M059J (cell line): ENCODE measurements at regions not wholly inside any gene's neighbourhood (a gene's known extent, or its start where the extent isn't known, plus 50 kb on each side); places are given as distances from the start of the nearest gene placed in this dataset.

Source experiments
- DNase-seq: peaks from one replicate; pipeline ENCODE4 v3.0.0-alpha.2; 2012; ENCODE audit warnings: low read depth

DNA sequence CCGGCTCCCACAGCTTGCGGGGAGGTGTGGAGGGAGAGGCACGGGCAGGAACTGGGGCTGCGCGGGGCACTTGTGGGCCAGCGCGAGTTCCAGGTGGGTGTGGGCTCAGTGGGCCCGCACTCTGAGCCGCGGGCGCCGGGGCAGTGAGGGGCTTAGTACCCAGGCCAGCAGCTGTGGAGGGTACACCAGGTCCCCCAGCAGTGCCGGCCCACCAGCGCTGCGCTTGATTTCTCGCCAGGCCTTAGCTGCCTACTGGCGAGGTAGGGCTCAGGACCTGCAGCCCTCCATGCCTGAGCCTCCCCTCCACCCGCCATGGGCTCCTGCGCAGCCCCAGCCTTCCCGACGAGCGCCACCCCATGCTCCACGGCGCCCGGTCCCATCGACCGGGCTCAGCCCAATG is 337.9 kb upstream of the ACVR2A start:
- DNase-seq: no peak

DNA sequence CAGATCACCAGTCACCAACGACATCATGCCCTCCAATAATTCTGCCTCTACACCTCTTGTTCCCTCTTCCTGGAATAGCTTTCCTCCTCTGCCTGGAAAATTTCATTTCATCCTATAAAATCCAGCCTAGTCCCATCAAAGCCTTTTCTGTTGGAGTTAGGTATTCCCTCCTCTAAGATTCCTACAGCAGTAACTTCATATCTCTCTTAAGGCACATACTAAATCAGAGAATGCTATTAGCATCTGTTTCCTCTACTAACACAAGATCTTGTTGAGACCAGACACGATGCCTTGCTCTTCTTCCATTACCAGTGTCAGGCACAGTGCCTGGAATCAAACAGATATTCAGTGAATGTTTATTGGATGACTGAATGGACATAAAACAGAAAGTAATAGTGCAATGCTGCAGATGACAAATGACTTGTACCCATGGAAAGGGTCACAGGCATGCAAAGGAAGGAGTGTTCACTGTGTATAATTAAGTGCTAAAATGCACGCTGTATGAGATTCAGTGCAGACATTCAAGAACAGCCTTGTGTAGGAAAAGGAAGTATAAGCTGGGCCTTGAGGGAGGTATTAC is 342.0 kb upstream of the ACVR2A start:
- DNase-seq: no peak

DNA sequence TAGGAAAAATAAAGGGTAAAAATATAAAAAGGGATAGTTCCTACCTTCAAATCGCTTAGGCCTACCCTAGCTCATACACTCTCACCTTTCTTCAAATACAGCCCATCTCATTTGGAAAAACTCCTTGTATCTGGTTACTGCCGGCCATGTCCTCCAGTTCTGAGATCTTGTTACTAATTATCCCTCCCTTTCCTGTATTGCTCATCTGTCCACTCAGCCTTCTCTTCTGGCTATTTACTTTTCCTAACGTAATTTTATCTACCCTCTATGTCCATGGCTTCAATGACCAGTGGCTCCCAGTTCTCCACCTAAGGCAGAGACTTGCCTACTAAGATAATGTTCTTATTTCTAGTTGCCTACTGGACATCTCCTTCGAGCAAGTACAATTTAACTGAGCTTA is 342.9 kb upstream of the ACVR2A start:
- no peak for DNase-seq

DNA sequence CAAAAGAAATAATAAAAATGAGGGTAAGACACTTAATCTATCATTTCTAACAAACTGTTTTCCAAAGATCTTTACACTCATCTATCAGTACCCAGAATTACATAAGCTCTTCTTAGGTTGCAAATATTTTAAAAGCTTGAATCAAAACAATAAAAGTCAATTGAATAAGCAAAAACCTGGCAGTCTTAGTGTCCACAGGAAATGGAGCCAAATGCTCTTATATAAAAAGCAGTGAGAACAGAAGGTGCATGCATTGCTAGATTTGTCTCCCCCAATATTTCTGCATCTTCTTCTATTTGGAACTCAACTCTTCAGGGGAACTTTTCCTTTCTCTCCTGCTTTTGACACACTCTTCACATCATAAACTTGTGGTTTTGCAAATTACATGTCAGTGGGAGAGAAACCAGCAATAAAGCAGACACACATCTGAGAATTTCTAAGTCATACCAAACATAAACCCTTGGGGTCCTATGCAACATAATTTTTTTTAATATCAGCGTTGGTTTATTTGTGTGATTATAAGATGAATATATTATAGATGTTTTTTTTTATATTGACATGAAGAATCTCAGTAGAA is 343.9 kb upstream of the ACVR2A start:
- DNase-seq: no peak

DNA sequence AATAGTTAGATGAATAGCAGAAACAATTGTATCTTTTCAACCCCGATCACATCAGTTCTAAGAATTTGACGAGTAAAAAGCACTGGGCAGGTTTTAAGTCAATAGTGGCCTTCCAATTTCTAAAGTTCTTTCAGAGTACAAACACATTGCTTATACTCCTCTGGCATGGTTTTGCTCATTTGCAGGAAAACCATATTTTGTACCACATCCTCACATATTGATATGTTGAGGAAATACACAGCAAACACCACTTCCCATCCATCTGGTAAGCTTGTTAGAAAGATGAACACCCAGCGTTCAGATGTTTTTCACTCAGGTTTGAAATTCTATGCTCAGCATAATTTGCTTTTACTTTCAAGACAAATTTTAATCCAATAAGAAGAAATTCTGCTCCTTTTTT is 344.6 kb upstream of the ACVR2A start:
- DNase-seq: no peak

DNA sequence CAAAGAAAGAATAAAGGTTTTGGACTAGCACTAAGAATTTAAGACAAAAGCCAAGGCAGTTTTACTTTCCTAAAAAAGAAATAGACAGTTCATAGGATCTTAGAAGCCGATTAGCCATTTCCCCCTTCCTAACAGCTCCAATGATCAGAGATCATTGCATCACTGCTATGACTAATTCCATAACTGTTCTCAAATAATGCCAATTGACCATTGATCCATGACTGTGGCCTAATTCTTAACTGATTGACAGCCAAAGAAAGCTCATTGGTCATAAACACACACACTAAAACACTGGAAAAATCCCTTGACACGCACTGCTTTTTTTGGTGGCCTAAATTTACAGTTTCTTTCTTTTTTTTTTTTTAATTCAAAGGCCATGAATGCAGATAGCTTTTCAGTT is 345.0 kb upstream of the ACVR2A start:
- DNase-seq: no peak

DNA sequence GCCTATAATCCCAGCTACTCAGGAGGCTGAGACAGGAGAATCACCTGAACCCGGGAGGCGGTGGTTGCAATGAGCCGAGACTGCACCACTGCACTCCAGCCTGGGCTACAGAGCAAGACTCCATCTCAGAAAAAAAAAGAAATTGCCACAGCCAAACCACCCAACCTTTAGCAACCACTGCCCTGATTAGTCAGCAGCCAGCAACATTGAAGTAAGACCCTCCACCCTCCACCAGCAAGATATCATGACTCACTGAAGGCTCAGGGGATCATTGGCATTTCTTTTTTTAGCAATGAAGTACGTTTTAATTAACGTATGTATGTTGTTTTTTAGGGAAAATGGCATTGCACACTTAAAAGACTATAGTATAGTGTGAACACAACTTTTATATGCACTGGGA is 349.1 kb upstream of the ACVR2A start:
- DNase-seq: no peak

DNA sequence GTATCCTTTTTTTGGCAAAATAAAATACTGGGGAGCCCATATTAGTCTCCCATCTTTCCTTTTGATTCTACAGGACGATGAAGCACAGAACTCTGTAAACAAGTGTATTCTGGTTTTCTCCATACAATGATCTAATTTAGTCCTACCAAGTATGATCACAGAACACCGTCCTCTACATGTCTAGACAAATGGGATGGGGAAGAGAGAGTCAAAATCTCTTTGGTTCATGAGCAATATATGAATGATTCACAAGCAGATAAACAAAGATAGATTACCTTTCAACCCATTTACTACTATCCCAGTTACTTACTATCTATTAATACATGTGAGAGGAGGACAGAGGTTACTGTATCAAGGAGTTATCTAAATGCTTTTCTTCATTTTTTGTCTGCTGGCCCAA is 352.4 kb upstream of the ACVR2A start:
- DNase-seq: no peak

DNA sequence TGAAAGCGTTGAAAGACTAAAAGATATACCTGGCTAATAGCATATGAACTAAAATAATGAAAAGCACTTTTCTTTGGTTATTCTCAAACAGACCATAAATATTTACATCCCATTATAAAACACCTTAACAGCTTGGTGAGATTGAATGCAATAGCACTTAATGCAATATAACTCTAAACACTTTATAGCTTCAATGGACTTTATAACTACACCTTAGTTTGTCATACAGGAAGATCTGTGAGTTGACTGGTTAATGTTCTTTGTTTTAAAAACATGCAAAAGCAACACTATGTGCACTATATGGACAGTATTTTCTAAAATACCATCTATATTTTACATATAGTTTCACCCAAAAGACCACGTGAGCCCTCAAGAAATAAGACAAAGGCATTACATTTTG is 353.3 kb upstream of the ACVR2A start:
- DNase-seq: no peak

DNA sequence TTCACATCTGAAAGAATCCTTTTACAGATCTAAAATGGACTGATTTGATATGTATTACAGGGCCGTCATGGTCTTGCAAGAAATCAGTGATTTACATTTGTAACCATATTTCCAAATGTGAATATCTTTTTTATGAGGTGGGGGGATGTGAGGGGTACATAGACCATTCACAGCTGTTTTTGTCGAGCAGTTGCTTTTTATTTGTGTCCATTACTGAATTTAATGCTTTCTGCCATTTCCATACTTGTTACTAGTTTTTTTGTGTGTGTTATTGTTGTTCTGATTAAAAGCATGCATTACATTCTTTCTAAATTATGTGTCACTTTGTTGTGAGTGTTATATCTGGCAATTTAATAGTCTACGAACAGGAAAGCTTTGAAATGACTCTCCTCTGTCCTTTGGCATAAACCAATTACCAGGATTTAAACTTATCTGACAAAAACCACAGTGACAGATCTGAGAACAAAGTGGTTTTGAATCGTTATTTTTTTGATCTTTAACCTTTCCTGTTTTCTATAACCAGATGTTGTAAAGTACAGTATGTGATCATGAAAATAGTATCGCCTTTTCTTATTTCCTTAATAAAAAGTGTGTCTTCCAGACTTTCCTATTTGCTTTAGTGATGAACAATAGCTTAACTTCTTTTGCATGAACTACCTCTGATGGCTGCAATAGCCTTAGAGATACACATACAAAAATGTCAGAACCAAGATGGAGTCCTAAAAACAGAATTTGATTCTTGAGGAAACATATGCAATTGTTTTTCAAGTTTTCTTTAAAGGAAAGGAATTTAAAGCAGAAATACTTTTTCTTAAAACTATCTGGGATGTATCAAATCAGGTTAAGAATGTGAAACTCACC is 354.2 kb upstream of the ACVR2A start:
- DNase-seq: no peak

DNA sequence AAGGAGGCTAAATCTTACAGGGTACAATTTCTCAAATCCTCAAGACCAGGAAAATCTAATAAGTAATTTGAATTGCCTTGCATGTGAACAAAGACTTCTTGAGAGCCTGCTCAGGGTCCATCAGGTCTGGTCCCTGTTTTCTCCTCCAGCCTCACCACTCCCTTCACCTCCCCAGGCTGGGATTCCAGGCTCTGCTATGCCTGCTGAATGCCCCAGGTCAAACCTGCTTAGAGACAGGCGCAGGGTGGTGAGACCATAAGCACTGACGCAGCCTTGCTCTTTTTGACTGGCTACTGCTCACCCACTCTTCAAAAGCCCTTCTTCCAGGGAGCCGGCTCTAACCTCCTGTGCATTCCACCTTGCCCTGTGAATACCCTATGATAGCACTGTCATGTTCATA is 356.4 kb upstream of the ACVR2A start:
- no peak for DNase-seq

DNA sequence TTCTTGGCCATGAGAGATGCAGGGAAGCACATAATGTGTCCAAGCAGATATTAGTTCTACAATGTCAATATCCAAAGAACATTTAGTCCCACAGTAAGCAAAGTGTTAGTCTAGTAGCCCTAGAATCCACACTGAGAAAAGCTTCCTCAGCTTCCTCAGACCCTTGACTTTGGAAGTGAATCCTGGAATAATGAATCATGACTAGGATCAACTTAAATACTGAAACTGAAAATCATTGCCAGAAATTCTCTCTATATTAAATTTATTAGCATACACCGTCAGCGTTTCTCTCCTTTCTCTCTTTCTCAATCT is 356.9 kb upstream of the ACVR2A start:
- no peak for DNase-seq

DNA sequence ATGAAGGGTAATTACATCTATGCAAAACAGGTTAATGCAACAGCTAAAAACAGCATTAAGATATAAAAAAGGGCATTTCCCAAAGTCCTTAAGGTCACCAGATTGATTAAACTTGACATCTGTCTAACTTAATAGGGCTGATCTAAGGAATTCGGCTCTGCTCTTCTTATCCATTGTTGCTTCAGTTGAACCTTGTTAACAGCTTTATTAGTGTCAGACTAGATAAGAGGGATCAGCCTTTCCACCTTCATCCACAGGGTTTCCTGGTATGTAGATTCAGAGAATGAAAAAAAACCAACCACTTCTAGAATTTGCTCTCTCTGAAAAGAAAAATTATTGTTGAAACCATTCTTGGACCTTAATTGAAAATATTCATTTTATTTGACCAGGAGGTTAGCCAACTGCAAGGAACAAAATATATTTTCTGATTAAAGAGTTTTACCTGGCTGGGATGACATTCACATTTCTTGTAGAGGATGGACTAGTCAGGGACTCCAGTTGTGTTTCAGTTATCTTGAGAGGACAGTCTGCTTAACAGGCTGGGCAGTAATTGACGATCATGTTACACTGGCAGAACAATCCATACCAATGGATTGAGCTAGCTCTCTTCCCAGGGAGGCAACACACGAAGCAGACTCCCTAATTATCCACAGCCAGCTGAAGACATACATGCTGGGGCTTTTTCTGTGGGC is 357.4 kb upstream of the ACVR2A start:
- DNase-seq: no peak

DNA sequence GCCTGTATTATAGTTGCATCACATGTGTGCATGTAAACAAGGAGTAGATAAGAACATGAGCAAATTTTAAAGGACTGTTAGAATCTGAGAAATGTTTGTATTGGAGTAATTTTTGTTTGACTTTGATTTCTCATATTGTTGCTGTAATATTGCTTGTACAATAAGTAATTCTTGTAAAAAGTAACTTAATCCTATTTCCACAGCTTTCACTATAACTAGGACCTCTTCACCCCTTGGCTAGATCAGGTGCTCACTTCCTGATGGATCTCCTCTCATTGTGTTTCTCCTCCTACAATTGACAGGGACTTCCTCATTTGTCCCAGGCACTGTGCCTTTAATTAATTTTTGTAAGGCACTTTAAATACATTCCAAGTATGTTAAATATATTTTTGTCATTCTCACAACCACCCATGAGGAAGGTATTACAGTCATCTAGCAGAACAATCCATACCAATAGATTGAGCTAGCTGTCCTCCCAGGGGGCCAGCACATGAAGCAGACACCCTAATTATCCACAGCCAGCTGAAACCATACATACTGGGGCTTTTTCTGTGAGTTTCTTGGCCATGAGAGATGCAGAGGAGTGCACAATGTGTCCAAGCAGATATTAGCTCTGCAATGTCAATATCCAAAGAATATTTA is 359.5 kb upstream of the ACVR2A start:
- no peak for DNase-seq

DNA sequence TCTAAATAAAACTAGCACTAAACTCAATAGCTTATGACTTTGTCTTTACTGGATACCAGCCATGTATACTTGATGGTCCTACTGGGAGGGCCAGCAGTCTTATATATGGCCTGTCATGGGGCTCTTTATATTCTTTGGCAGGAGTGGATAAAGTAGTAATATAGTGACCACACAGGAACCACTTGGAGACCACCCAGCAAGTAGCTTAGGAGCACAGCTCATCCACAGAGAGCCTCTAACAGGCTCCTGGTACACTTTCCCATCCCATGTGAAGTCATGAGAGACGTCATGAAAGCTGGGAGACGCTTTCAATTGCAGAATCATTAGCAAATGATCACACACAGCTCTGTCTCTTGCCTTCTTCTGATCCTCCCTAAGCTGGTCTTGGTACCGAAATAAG is 360.9 kb upstream of the ACVR2A start:
- no peak for DNase-seq

DNA sequence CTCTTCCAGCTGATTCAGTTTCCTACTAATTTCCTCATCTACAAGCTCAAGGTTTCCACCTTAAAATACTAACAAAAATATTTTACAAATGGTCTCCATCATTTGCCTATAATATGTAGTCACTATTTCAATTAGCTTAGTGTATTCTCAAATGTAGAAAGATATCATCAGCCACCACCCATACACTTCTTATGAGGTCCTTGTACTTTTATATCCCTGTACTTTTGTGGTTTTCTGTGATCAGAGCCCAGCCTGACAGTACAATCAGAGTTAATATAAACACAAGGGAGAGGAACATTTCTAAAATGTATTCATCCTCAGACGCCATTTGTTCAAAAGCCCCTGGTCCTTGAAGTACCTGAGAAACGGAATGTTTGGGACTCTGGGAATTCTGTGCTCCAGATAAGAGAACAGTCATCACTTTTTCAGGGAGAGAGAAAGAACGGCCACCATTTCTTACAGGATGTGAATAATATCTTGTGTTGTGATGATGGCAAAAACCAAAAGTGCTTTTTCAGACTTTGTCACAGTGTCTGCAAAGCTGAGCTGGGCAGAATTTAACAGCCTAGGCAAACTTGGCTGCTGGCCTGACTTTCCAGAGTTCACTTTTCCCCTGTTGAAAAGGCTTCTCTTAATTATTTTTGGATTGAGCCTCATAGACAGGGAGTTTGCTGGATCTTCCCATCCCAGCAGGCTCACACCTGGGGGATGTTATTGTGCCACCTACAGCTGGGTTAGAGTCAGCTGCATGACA is 361.7 kb upstream of the ACVR2A start:
- DNase-seq: no peak

DNA sequence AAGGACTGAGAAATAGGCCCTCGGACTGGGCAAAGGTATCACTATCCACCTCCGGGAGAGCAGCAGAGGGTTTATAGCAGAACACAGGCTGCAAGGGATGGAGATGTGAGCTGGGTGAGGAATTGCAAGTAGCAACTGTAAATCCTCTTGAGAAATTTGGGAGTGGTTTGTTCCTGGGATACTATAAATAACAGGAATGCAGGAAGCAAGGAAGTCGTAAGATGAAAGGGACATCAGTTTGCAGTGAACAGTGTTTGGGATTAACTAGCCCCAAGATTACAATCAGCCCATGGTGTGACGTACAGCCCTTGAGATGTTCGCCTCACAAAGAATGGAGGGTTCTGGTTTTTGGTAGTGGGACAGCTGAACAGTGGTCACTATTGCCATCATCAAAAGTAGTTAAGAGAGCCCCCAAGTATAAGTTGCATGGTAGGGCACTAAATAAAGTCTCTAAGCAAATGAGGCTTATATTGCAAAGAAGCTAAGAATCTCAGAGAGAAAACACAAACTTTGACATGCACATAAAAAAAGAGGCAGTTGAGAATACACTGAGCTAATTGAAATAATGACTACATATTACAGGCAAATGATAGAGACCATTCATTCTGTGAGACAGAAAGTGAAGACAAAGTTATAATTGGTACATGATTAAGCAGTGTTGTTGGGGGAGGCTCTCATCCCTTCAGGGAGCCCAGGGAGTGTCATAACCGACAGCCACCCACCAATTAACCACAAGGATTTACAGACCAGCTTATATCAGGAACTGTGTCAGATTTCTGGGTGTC is 362.5 kb upstream of the ACVR2A start:
- DNase-seq: no peak

DNA sequence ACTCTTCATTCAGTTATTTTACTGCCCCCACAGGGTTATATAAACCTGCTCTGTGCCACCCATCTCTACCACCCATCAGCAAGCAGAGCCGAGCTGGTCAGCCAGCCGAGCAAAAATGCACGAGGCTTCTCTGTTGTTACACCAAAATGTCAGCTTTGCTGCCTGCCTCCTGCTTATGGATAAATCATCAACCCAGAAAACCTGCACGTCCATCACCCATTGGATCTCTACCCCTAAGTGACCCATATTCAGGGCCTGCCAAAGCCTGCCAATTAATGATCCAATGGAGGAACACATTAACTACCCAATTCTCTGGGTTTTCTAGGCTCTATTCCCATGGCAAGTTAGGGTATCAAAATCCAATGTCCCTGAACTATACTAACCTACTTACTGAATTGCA is 365.5 kb upstream of the ACVR2A start:
- no peak for DNase-seq

DNA sequence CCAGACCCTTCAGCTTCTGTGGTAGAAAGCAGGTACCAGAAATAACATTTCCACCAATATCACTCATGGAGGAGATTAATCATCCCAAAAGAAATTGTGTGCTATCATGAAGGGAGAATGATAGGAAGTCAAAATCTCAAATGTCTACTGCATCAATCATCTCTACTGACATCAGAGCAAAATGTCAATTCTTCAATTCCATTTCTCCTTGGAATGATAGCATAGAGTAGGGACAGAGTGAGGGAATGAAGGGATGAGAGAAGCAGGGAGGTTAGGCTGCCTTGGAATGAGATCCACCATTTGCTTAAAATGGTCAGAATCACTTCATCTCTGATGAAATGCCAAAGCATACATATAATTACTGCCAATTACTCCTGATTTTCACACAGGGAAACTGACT is 371.8 kb upstream of the ACVR2A start:
- DNase-seq: no peak

DNA sequence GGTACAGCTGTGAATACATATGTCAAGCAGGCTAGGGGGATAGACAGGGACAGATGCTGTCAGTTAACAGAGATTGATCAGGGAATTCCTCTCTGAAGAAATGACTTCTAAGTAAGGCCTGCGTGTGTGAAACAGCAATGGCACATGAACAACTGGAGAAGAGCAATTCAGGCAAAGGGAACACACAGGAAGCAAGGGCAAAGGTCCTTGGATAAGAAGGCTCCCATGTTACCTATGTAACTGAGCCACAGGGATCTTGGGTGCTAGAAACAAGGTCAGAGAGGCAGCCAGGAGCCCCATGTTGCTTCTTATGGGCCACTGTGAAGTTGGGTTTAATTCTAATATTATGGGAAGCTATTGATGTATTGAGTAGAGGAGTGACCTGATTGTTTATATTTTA is 373.7 kb upstream of the ACVR2A start:
- no peak for DNase-seq

DNA sequence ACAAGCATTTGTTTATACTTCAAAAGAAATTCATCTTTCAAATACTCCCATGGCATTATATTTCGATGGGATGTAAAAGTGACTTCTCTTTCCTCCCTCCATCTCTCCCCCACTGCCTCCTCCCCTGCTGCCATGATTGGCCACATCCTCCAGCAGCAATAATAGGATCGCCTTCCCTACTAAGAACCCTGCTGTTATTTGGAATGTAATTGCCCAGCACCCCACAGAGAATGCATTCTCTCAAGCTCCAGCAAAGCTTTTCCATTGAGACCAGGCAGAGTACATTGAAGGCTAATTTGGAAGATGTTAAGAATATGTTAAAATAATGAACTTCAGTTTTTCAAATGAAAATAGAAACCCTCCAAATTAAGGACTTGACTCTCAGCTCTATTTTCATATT is 375.4 kb upstream of the ACVR2A start:
- DNase-seq: no peak
